Naive thymus-derived CD4-positive, alpha-beta T cell (primary cell): ENCODE measurements at regions not wholly inside any gene's neighbourhood (a gene's known extent, or its start where the extent isn't known, plus 50 kb on each side); places are given as distances from the start of the nearest gene placed in this dataset.

ENCODE experiments used
- ATAC-seq: fragments of 150-1000 bp; cut with Tn5 transposase; 2 replicates; pipeline ENCODE4 v1.10.0; 2021; ENCODE audit warnings: mild to moderate bottlenecking, moderate library complexity
- CTCF ChIA-PET: fragments of 350-600 bp; sonication (Branson Sonifier 250); formaldehyde crosslinking; loops from one replicate; lab custom pipeline; 2021; ENCODE audit warnings: antibody characterized with exemption; lab: Charles Lee
- POLR2A ChIA-PET: fragments of 350-600 bp; sonication (Branson Sonifier 250); formaldehyde crosslinking; loops from one replicate; lab custom pipeline; 2021; ENCODE audit warnings: antibody characterized with exemption, inconsistent platforms; lab: Charles Lee
- DNase-seq, 9 donors: peaks; one replicate each; pipeline versions ENCODE4 v3.0.0 to v3.0.0-alpha.2; 2020 to 2022; ENCODE audit warnings: mixed read lengths in 1 of 9
- H3K27ac ChIP-seq: one replicate; pipeline ENCODE4 v1.7.0; 2013; ENCODE audit warnings: mild to moderate bottlenecking, low read depth, low read length, moderate library complexity
- H3K27me3 ChIP-seq, 2 donors: one replicate each; pipeline ENCODE4 v1.7.0; 2013; ENCODE audit warnings: low read length in 2 of 2, mild to moderate bottlenecking in 2 of 2, moderate library complexity in 2 of 2; ENCODE audit not compliant: control insufficient read depth in 2 of 2, insufficient read depth in 2 of 2
- H3K36me3 ChIP-seq, 3 experiments: 1 replicate in 2 of 3; 2 replicates in 1 of 3; pipeline ENCODE4 v1.7.0; 2013; ENCODE audit warnings: low read length in 3 of 3, mild to moderate bottlenecking in 3 of 3, moderate library complexity in 1 of 3; ENCODE audit not compliant: insufficient read depth in 3 of 3, control insufficient read depth in 2 of 3
- H3K4me1 ChIP-seq, 2 donors: one replicate each; pipeline ENCODE4 v1.7.0; 2013; ENCODE audit warnings: low read length in 2 of 2, mild to moderate bottlenecking in 2 of 2, moderate library complexity in 1 of 2; ENCODE audit not compliant: control insufficient read depth in 2 of 2, insufficient read depth in 2 of 2
- H3K4me3 ChIP-seq: 2 replicates; pipeline ENCODE4 v1.7.0; 2013; ENCODE audit warnings: mild to moderate bottlenecking, low read length
- H3K9me3 ChIP-seq, 3 experiments: 1 replicate in 2 of 3; 2 replicates in 1 of 3; pipeline ENCODE4 v1.7.0; 2013; ENCODE audit warnings: low read length in 3 of 3; ENCODE audit not compliant: control insufficient read depth in 2 of 3
- H3K27ac Mint-ChIP-seq, 9 donors: one replicate each; pipeline ENCODE4 v1.8.0; 2020 to 2022; ENCODE audit warnings: mixed read lengths in 9 of 9, mild to moderate bottlenecking in 8 of 9, moderate library complexity in 5 of 9, inconsistent platforms in 2 of 9
- H3K27me3 Mint-ChIP-seq, 5 donors: one replicate each; pipeline ENCODE4 v1.8.0; 2021 to 2022; ENCODE audit warnings: mixed read lengths in 5 of 5, mild to moderate bottlenecking in 1 of 5
- H3K36me3 Mint-ChIP-seq, 5 donors: one replicate each; pipeline ENCODE4 v1.8.0; 2020 to 2022; ENCODE audit warnings: mixed read lengths in 5 of 5, mild to moderate bottlenecking in 3 of 5, inconsistent platforms in 1 of 5
- H3K4me1 Mint-ChIP-seq, 7 donors: one replicate each; pipeline ENCODE4 v1.8.0; 2020 to 2022; ENCODE audit warnings: mixed read lengths in 7 of 7, mild to moderate bottlenecking in 3 of 7, inconsistent platforms in 1 of 7
- H3K4me3 Mint-ChIP-seq, 10 donors: one replicate each; pipeline ENCODE4 v1.8.0; 2020 to 2022; ENCODE audit warnings: mild to moderate bottlenecking in 10 of 10, mixed read lengths in 10 of 10, moderate library complexity in 6 of 10, inconsistent platforms in 2 of 10
- H3K9me3 Mint-ChIP-seq, 11 donors: one replicate each; pipeline ENCODE4 v1.8.0; 2020 to 2022; ENCODE audit warnings: mixed read lengths in 11 of 11, mild to moderate bottlenecking in 4 of 11, inconsistent platforms in 1 of 11, moderate library complexity in 1 of 11
- intact Hi-C, 2 donors: fragments of 100-400 bp; cut with micrococcal nuclease; formaldehyde crosslinking; loops; one replicate each; pipeline ENCODE4 v1.15.1; 2023

DNA sequence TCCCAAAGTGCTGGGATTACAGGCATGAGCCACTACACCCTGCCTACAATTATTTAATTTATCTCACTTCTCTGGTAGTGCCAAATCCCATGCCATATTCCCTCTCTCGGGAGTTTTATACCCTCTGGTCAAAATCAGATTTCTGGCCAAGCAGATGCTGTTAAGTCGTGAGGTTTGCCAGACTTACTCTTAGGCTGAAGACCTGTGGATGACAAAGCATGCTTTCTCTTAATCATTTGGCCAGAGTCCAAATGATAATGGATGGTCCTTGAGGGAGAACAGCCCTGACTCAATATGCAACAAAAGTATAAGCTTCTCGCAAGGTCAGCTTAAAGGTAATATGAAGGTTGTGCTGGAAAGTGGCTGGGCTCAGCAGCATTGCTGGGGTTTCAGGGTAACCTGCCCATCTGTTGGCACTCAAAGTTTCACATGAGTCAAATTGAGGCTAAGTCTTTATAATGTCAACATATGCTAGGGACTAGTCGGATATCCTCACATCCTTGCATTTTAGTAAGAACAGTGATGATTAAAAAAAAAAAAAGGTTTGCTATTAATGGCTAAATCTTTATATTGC lies 280.1 kb downstream of the KIF4B start:
- Mint-ChIP-seq H3K27ac (no peak overlapping the region), H3K4me1 (no peaks in the 10 kb centered on the region), H3K36me3 (peaks cover 0 to 5% (median 0%) of the 10 kb centered on the region in 5 donors), H3K9me3 (peaks cover 0 to 6% (median 0%) of the 10 kb centered on the region in 11 donors), H3K27me3 (peaks cover 0 to 8% (median 5%) of the 10 kb centered on the region in 5 donors), H3K4me3 (no peak overlapping the region)
- DNase-seq (no peak), ATAC-seq (no peak)
- no peaks in the 10 kb centered on the region for H3K36me3 ChIP-seq
- no peaks in the 10 kb centered on the region for H3K4me1 ChIP-seq
- no peak overlapping the region for H3K4me3 ChIP-seq
- ChIA-PET POLR2A (no interaction called here), CTCF (interaction anchor here (0.7 kb wide), 1 partner anchor 24 kb away, joined by 4 read pairs; no protein-coding TSS in a partner anchor)
- no peaks in the 10 kb centered on the region for H3K9me3 ChIP-seq
- H3K27ac ChIP-seq, result no peak overlapping the region
- no peaks in the 10 kb centered on the region for H3K27me3 ChIP-seq
- intact Hi-C loops, result no loop called here

- Histone ChIP-seq H3K4me3 (no peak overlapping the region), H3K9me3 (no peaks in the 10 kb centered on the region), H3K27ac (no peak overlapping the region), H3K36me3 (no peaks in the 10 kb centered on the region), H3K4me1 (no peaks in the 10 kb centered on the region), H3K27me3 (no peaks in the 10 kb centered on the region)
- DNase-seq (no peak), ATAC-seq (no peak)
- H3K36me3 Mint-ChIP-seq, result peaks cover 0 to 5% (median 0%) of the 10 kb centered on the region in 5 donors
- peaks cover 0 to 5% (median 3%) of the 10 kb centered on the region in 5 donors for H3K27me3 Mint-ChIP-seq
- H3K4me3 Mint-ChIP-seq, result no peak overlapping the region
- no peaks in the 10 kb centered on the region for H3K4me1 Mint-ChIP-seq
- ChIA-PET CTCF (no interaction called here), POLR2A (no interaction called here)
- H3K27ac Mint-ChIP-seq, result no peak overlapping the region
- peaks cover 0 to 6% (median 0%) of the 10 kb centered on the region in 11 donors for H3K9me3 Mint-ChIP-seq
- intact Hi-C loops, result no loop called here
Observed at GRCh38 chr5:155295111-155295510, 281.6 kb downstream of the KIF4B start.

- Histone ChIP-seq H3K27ac (no peak overlapping the region), H3K4me1 (no peaks in the 10 kb centered on the region), H3K4me3 (no peak overlapping the region), H3K27me3 (no peaks in the 10 kb centered on the region), H3K36me3 (no peaks in the 10 kb centered on the region), H3K9me3 (no peaks in the 10 kb centered on the region)
- intact Hi-C loops, result no loop called here
- Mint-ChIP-seq H3K27ac (no peak overlapping the region), H3K4me3 (no peak overlapping the region), H3K36me3 (no peaks in the 10 kb centered on the region), H3K27me3 (no peaks in the 10 kb centered on the region), H3K9me3 (peaks cover 0 to 7% (median 0%) of the 10 kb centered on the region in 11 donors), H3K4me1 (no peaks in the 10 kb centered on the region)
- ChIA-PET CTCF (no interaction called here), POLR2A (no interaction called here)
- ATAC-seq (no peak), DNase-seq (no peak)
Observed at GRCh38 chr5:155299386-155300005, 285.9 kb downstream of the KIF4B start.

DNA sequence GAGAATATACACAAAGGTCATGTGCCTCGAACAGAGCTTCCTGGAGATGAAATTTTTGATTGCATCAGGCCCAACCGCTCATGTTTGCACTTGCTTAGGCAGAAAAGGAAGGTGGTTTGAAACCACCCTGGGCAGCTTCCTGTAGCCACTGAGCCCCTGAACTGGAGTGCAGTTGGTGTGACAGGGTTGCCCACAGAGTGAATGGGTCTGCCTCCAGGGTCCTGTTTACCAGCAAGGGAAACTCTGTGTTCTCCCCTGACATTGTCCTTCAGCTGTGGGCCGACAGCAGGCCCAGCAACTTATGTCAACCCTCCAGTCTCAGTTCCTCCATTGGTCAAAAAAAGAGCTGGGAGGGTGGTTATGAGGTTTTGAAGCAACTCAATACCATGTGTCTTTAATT lies 289.6 kb downstream of the KIF4B start:
- ATAC-seq, result no peak
- intact Hi-C loops, result no loop called here

GRCh38 chr5:155307229-155307628 lies 293.7 kb downstream of the KIF4B start:
- peaks cover 0 to 10% (median 0%) of the 10 kb centered on the region in 11 donors for H3K9me3 Mint-ChIP-seq
- peaks cover 0 to 14% (median 0%) of the 10 kb centered on the region in 5 donors for H3K27me3 Mint-ChIP-seq
- Histone ChIP-seq H3K36me3 (no peaks in the 10 kb centered on the region), H3K4me3 (no peak overlapping the region), H3K9me3 (no peaks in the 10 kb centered on the region), H3K27me3 (no peaks in the 10 kb centered on the region), H3K4me1 (no peaks in the 10 kb centered on the region), H3K27ac (no peak overlapping the region)
- DNase-seq (no peak), ATAC-seq (no peak)
- no peaks in the 10 kb centered on the region for H3K36me3 Mint-ChIP-seq
- H3K27ac Mint-ChIP-seq, result no peak overlapping the region
- ChIA-PET POLR2A (no interaction called here), CTCF (no interaction called here)
- intact Hi-C loops, result no loop called here
- H3K4me3 Mint-ChIP-seq, result no peak overlapping the region
- H3K4me1 Mint-ChIP-seq, result no peaks in the 10 kb centered on the region

More for the DNA sequence above, 289.6 kb downstream of the KIF4B start:
- Histone ChIP-seq H3K27me3 (no peaks in the 10 kb centered on the region), H3K4me3 (no peak overlapping the region), H3K27ac (no peak overlapping the region), H3K9me3 (no peaks in the 10 kb centered on the region), H3K4me1 (no peaks in the 10 kb centered on the region), H3K36me3 (no peaks in the 10 kb centered on the region)
- H3K9me3 Mint-ChIP-seq, result peaks cover 0 to 6% (median 0%) of the 10 kb centered on the region in 11 donors
- no peak for DNase-seq
- no peaks in the 10 kb centered on the region for H3K36me3 Mint-ChIP-seq
- no peak overlapping the region for H3K4me3 Mint-ChIP-seq
- peaks cover 0 to 8% (median 0%) of the 10 kb centered on the region in 5 donors for H3K27me3 Mint-ChIP-seq
- H3K4me1 Mint-ChIP-seq, result no peaks in the 10 kb centered on the region
- CTCF ChIA-PET, result no interaction called here
- H3K27ac Mint-ChIP-seq, result no peak overlapping the region
- POLR2A ChIA-PET, result no interaction called here

- CTCF ChIA-PET, result no interaction called here
- Histone ChIP-seq H3K9me3 (no peaks in the 10 kb centered on the region), H3K27me3 (no peaks in the 10 kb centered on the region), H3K27ac (no peak overlapping the region), H3K36me3 (no peaks in the 10 kb centered on the region), H3K4me3 (no peak overlapping the region), H3K4me1 (no peaks in the 10 kb centered on the region)
- H3K4me3 Mint-ChIP-seq, result no peak overlapping the region
- POLR2A ChIA-PET, result no interaction called here
- H3K27ac Mint-ChIP-seq, result no peak overlapping the region
- peaks cover 0 to 15% (median 0%) of the 10 kb centered on the region in 5 donors for H3K27me3 Mint-ChIP-seq
- ATAC-seq (no peak), DNase-seq (no peak)
- peaks cover 0 to 18% (median 0%) of the 10 kb centered on the region in 11 donors for H3K9me3 Mint-ChIP-seq
- no peaks in the 10 kb centered on the region for H3K4me1 Mint-ChIP-seq
- intact Hi-C loops, result no loop called here
- no peaks in the 10 kb centered on the region for H3K36me3 Mint-ChIP-seq
Observed at GRCh38 chr5:155308289-155308688, 294.7 kb downstream of the KIF4B start.
